GM18511 (cell line): ENCODE measurements at regions not wholly inside any gene's neighbourhood (a gene's known extent, or its start where the extent isn't known, plus 50 kb on each side); places are given as distances from the start of the nearest gene placed in this dataset.

ENCODE experiments used
- ATAC-seq: cut with Tn5 transposase; IDR thresholded peaks from one replicate; pipeline ENCODE4 v1.9.1; 2021; ENCODE audit warnings: mild to moderate bottlenecking, moderate library complexity; ENCODE audit not compliant: unreplicated experiment

GRCh38 chr11:127627629-127628457, 627.3 kb upstream of the KIRREL3 start:
- no peak for ATAC-seq

- no peak for ATAC-seq
Observed at GRCh38 chr11:127627204-127627603, 626.6 kb upstream of the KIRREL3 start.

- ATAC-seq, result no peak
Observed at GRCh38 chr11:127625402-127625801, 624.8 kb upstream of the KIRREL3 start.

GRCh38 chr11:127624306-127624856, 623.8 kb upstream of the KIRREL3 start:
- ATAC-seq, result no peak

GRCh38 chr11:127622686-127623085, 622.1 kb upstream of the KIRREL3 start:
- no peak for ATAC-seq

- no peak for ATAC-seq
Observed at GRCh38 chr11:127620671-127621070, 620.1 kb upstream of the KIRREL3 start.

GRCh38 chr11:127619946-127620345, 619.4 kb upstream of the KIRREL3 start:
- ATAC-seq, result no peak

GRCh38 chr11:127618721-127619120, 618.2 kb upstream of the KIRREL3 start:
- ATAC-seq, result no peak

GRCh38 chr11:127616158-127616557, 615.6 kb upstream of the KIRREL3 start:
- ATAC-seq, result no peak

- no peak for ATAC-seq
Observed at GRCh38 chr11:127612607-127613006, 612.0 kb upstream of the KIRREL3 start.

- no peak for ATAC-seq
Observed at GRCh38 chr11:127609025-127609773, 608.6 kb upstream of the KIRREL3 start.

- no peak for ATAC-seq
Observed at GRCh38 chr11:127607487-127608085, 607.0 kb upstream of the KIRREL3 start.

- no peak for ATAC-seq
Observed at GRCh38 chr11:127601578-127601977, 601.0 kb upstream of the KIRREL3 start.

GRCh38 chr11:127600674-127601073, 600.1 kb upstream of the KIRREL3 start:
- no peak for ATAC-seq

- ATAC-seq, result no peak
Observed at GRCh38 chr11:127598476-127598875, 597.9 kb upstream of the KIRREL3 start.

- no peak for ATAC-seq
Observed at GRCh38 chr11:127596433-127596832, 595.9 kb upstream of the KIRREL3 start.

GRCh38 chr11:127592371-127592770, 591.8 kb upstream of the KIRREL3 start:
- no peak for ATAC-seq

GRCh38 chr11:127590314-127590713, 589.7 kb upstream of the KIRREL3 start:
- ATAC-seq, result no peak

- ATAC-seq, result no peak
Observed at GRCh38 chr11:127588431-127588830, 587.9 kb upstream of the KIRREL3 start.

GRCh38 chr11:127587511-127587910, 586.9 kb upstream of the KIRREL3 start:
- ATAC-seq, result no peak

- no peak for ATAC-seq
Observed at GRCh38 chr11:127576210-127576609, 575.6 kb upstream of the KIRREL3 start.
